A549 (cell line): ENCODE measurements at regions not wholly inside any gene's neighbourhood (a gene's known extent, or its start where the extent isn't known, plus 50 kb on each side); places are given as distances from the start of the nearest gene placed in this dataset.

Experiments used
- ATAC-seq, 2 experiments: fragments of 200-7000 bp in 1 of 2; fragments of >200 bp in 1 of 2; cut with Nextera tagmentation in 1 of 2; cut with Tn5 transposase in 1 of 2; 3 replicates each; pipeline versions ENCODE4 v1.8.0 to v1.9.1; 2018 to 2020; ENCODE audit warnings: mild to moderate bottlenecking in 1 of 2, moderate library complexity in 1 of 2
- CTCF ChIA-PET: fragments of 300-600 bp; sonication (Branson Sonifier 250); formaldehyde crosslinking; extraction: SDS; loops from one replicate; lab custom pipeline; 2021; ENCODE audit warnings: antibody characterized with exemption, inconsistent platforms; lab: Yijun Ruan, JAX
- POLR2A ChIA-PET: fragments of 350-600 bp; formaldehyde crosslinking; extraction: SDS; loops from one replicate; lab custom pipeline; 2021; ENCODE audit warnings: antibody characterized with exemption, inconsistent platforms; lab: Yijun Ruan, JAX
- DNase-seq, 2 experiments: peaks; one replicate each; pipeline versions ENCODE4 v3.0.0 to v3.0.0-alpha.2; 2011 to 2016; ENCODE audit warnings: low read depth in 1 of 2, low spot score in 1 of 2
- FAIRE-seq: peaks from 2 replicates; lab custom pipeline; 2011; peaks lifted over from hg19 to GRCh38; lab: Jason Lieb, UNC
- H3K27ac ChIP-seq, 2 experiments: fragments of >200 bp; sonication (Bioruptor Twin); formaldehyde crosslinking; 3 replicates each; pipeline ENCODE4 v1.5.1; 2016 to 2017
- H3K4me1 ChIP-seq: fragments of >200 bp; sonication (Bioruptor Twin); formaldehyde crosslinking; 3 replicates; pipeline ENCODE4 v1.6.1; 2016
- H3K4me2 ChIP-seq: fragments of >200 bp; sonication (Bioruptor Twin); formaldehyde crosslinking; 3 replicates; pipeline ENCODE4 v1.6.1; 2016
- H3K4me3 ChIP-seq: fragments of >200 bp; sonication (Bioruptor Twin); formaldehyde crosslinking; 3 replicates; pipeline ENCODE4 v1.5.1; 2016
- H3K9me3 ChIP-seq: fragments of >200 bp; sonication (Bioruptor Twin); formaldehyde crosslinking; 3 replicates; pipeline ENCODE4 v1.6.1; 2016
- BHLHE40 ChIP-seq: IDR thresholded peaks from 2 replicates; pipeline ENCODE4 v1.6.1; 2012; ENCODE audit warnings: low read depth, low read length, inconsistent platforms
- CBX8 ChIP-seq: fragments of 200-600 bp; sonication (generic); IDR thresholded peaks from 2 replicates; pipeline ENCODE4 v1.6.1; 2016
- CEBPB ChIP-seq, 2 experiments: fragments of >200 bp in 1 of 2; sonication (Bioruptor Twin) in 1 of 2; formaldehyde crosslinking in 1 of 2; IDR thresholded peaks; 2 replicates each; pipeline ENCODE4 v1.6.1; 2012 to 2016
- CHD2 ChIP-seq: fragments of 150-350 bp; IDR thresholded peaks from 2 replicates; pipeline ENCODE4 v1.6.1; 2014; ENCODE audit warnings: low read length; ENCODE audit not compliant: partially characterized antibody
- CHD4 ChIP-seq: fragments of 200-600 bp; sonication (generic); IDR thresholded peaks from 2 replicates; pipeline ENCODE4 v1.6.1; 2016; ENCODE audit warnings: antibody characterized with exemption, mild to moderate bottlenecking, borderline replicate concordance
- EHF ChIP-seq: fragments of 250-450 bp; sonication (Bioruptor Pico); IDR thresholded peaks from 2 replicates; pipeline ENCODE4 v1.5.0; 2020; ENCODE audit warnings: mild to moderate bottlenecking
- EHMT2 ChIP-seq: fragments of 200-600 bp; sonication (generic); IDR thresholded peaks from 2 replicates; pipeline ENCODE4 v1.6.1; 2016; ENCODE audit warnings: antibody characterized with exemption, low read depth, mild to moderate bottlenecking, moderate library complexity
- FOSB ChIP-seq: fragments of 250-450 bp; sonication (Bioruptor Pico); IDR thresholded peaks from 2 replicates; pipeline ENCODE4 v1.5.0; 2020; ENCODE audit warnings: mild to moderate bottlenecking, moderate library complexity
- FOSL2 ChIP-seq, 2 experiments: fragments of 450-650 bp in 1 of 2; fragments of >200 bp in 1 of 2; sonication (Bioruptor Twin) in 1 of 2; formaldehyde crosslinking; IDR thresholded peaks; 2 replicates each; pipeline versions ENCODE4 v1.5.0 to v1.6.1; 2016 to 2020; ENCODE audit warnings: mild to moderate bottlenecking in 1 of 2, moderate library complexity in 1 of 2
- FOXS1 ChIP-seq: fragments of 250-450 bp; sonication (Bioruptor Pico); IDR thresholded peaks from 2 replicates; pipeline ENCODE4 v1.5.0; 2020; ENCODE audit warnings: mild to moderate bottlenecking, moderate library complexity
- GATA3 ChIP-seq: IDR thresholded peaks from 2 replicates; pipeline ENCODE4 v1.6.1; 2012; ENCODE audit warnings: borderline replicate concordance
- HDAC2 ChIP-seq: fragments of 200-600 bp; sonication (generic); IDR thresholded peaks from 2 replicates; pipeline ENCODE4 v1.6.1; 2016
- HOXA7 ChIP-seq: fragments of 250-450 bp; sonication (Bioruptor Pico); IDR thresholded peaks from 2 replicates; pipeline ENCODE4 v1.5.0; 2020; ENCODE audit warnings: mild to moderate bottlenecking, moderate library complexity
- HOXB13 ChIP-seq: fragments of 250-450 bp; sonication (Bioruptor Pico); IDR thresholded peaks from 2 replicates; pipeline ENCODE4 v1.5.0; 2020; ENCODE audit warnings: low read depth, mild to moderate bottlenecking, moderate library complexity
- KDM1A ChIP-seq: fragments of 200-600 bp; sonication (generic); IDR thresholded peaks from 2 replicates; pipeline ENCODE4 v1.6.1; 2016; ENCODE audit warnings: low read depth, mild to moderate bottlenecking
- MAFK ChIP-seq: fragments of 450-650 bp; IDR thresholded peaks from 2 replicates; pipeline ENCODE4 v1.6.1; 2014; ENCODE audit not compliant: partially characterized antibody
- MAZ ChIP-seq: fragments of 150-350 bp; IDR thresholded peaks from 2 replicates; pipeline ENCODE4 v1.6.1; 2014; ENCODE audit warnings: antibody characterized with exemption, low read depth, low read length, borderline replicate concordance
- NFE2L2 ChIP-seq: fragments of 150-350 bp; conservative IDR thresholded peaks from 2 replicates; pipeline ENCODE4 v1.6.1; 2014; ENCODE audit warnings: low read length
- NR3C1 ChIP-seq: fragments of >200 bp; sonication (Bioruptor Twin); formaldehyde crosslinking; IDR thresholded peaks from 3 replicates; pipeline ENCODE4 v1.6.1; 2017
- PHF8 ChIP-seq: fragments of 200-600 bp; sonication (generic); IDR thresholded peaks from 2 replicates; pipeline ENCODE4 v1.6.1; 2016; ENCODE audit warnings: low read depth, mild to moderate bottlenecking, antibody characterized with exemption, moderate library complexity, borderline replicate concordance
- POLR2A ChIP-seq: IDR thresholded peaks from 2 replicates; pipeline ENCODE4 v1.6.1; 2012; ENCODE audit warnings: mild to moderate bottlenecking, low read length
- RARB ChIP-seq: fragments of 250-450 bp; sonication (Bioruptor Pico); IDR thresholded peaks from 2 replicates; pipeline ENCODE4 v1.8.0; 2021; ENCODE audit warnings: mild to moderate bottlenecking, moderate library complexity
- RCOR1 ChIP-seq: fragments of 150-350 bp; IDR thresholded peaks from 2 replicates; pipeline ENCODE4 v1.6.1; 2014; ENCODE audit warnings: antibody characterized with exemption, low read length, low read depth
- SREBF2 ChIP-seq: fragments of 450-650 bp; IDR thresholded peaks from 2 replicates; pipeline ENCODE4 v1.6.1; 2014; ENCODE audit warnings: mild to moderate bottlenecking, moderate library complexity
- ZC3H11A ChIP-seq: fragments of 450-650 bp; IDR thresholded peaks from 2 replicates; pipeline ENCODE4 v1.6.1; 2014; ENCODE audit warnings: antibody characterized with exemption, mild to moderate bottlenecking
- ZFP36 ChIP-seq: fragments of 450-650 bp; IDR thresholded peaks from 2 replicates; pipeline ENCODE4 v1.6.1; 2014; ENCODE audit warnings: borderline replicate concordance; ENCODE audit not compliant: partially characterized antibody
- ZNF302 ChIP-seq: fragments of 250-450 bp; sonication (Bioruptor Pico); IDR thresholded peaks from 2 replicates; pipeline ENCODE4 v1.9.0; 2021; ENCODE audit warnings: inconsistent platforms, mild to moderate bottlenecking, moderate library complexity
- ZSCAN20 ChIP-seq: fragments of 250-450 bp; sonication (Bioruptor Pico); IDR thresholded peaks from 2 replicates; pipeline ENCODE4 v1.8.0; 2022; ENCODE audit warnings: mild to moderate bottlenecking, moderate library complexity
- WGBS: methylation state at CpG from one replicate; pipeline ENCODE4 v1.1.6; 2017; ENCODE audit errors: missing lambda C conversion rate; 5-methylcytosine and 5-hydroxymethylcytosine counted together
- TF ChIP-seq, protein P1 (sequence below): fragments of >200 bp; sonication (Bioruptor Twin); formaldehyde crosslinking; IDR thresholded peaks from 3 replicates; pipeline ENCODE4 v1.6.1; 2016
- TF ChIP-seq, protein P2 (sequence below): fragments of 200-600 bp; sonication (generic); IDR thresholded peaks from 2 replicates; pipeline ENCODE4 v1.6.1; 2016; ENCODE audit warnings: antibody characterized with exemption, mild to moderate bottlenecking, moderate library complexity

DNA sequence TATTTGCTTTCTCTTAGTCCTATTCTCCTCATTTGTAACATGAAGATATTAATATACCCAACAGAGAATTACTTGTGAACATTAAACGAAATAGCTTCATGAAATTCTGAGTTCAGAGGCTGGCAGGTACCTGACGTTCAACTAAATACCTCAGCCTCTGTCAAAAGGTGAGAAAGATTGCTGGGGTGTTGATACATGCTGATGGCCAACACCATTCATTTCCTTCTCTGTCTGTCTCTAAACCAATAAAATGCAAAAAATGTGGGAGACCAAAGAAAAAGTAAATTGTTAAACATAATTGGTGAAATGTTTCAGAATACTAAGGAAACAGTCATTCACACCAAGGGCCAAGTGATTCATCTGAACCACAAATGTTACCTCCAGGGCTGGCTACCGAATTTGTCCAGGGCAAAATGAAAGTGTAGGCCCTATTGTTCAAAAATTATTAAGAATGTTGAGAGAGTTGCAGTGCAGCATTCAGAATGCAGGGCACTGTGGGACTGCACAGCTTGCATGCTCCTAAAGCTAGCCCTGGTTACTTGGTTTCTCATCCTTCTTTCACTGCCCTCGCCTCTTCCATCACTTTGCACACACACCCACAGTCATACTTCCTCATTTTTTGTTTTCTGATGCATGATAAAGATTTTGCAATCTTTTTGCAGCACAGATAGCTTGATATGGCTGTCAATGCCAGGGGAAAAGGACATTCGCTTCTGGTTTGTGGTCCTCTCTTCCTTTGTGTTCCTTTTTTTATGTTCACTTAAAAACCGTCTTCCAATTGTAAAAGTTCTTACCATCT, 414.3 kb upstream of the NR5A2 start:
- FAIRE-seq (no peak), DNase-seq (no peak), ATAC-seq (no peak)
- TF ChIP-seq RARB = no peak
- TF ChIP-seq ZNF302 (CRISPR knock-in tag) = no peak
- TF ChIP-seq ZFP36 = no peak
- no peak for TF ChIP-seq MAZ
- no peak for TF ChIP-seq EHF (CRISPR knock-in tag)
- TF ChIP-seq FOSL2 (IDR thresholded peaks at IDR 0.05) = no peak
- TF ChIP-seq FOSL2 (CRISPR knock-in tag; IDR thresholded peaks at IDR 0.05) = no peak
- TF ChIP-seq MAFK = no peak
- no peak for TF ChIP-seq CBX8
- no peak for TF ChIP-seq FOSB (CRISPR knock-in tag)
- TF ChIP-seq FOXS1 = no peak
- TF ChIP-seq SREBF2 = no peak
- TF ChIP-seq HOXA7 (CRISPR knock-in tag) = no peak
- no peak for TF ChIP-seq ZC3H11A
- no peak for TF ChIP-seq CHD4
- TF ChIP-seq, protein P1, sequence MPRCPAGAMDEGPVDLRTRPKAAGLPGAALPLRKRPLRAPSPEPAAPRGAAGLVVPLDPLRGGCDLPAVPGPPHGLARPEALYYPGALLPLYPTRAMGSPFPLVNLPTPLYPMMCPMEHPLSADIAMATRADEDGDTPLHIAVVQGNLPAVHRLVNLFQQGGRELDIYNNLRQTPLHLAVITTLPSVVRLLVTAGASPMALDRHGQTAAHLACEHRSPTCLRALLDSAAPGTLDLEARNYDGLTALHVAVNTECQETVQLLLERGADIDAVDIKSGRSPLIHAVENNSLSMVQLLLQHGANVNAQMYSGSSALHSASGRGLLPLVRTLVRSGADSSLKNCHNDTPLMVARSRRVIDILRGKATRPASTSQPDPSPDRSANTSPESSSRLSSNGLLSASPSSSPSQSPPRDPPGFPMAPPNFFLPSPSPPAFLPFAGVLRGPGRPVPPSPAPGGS = no peak
- no peak for TF ChIP-seq GATA3
- no peak for TF ChIP-seq KDM1A
- no peak for TF ChIP-seq HDAC2
- Histone ChIP-seq H3K4me3 (no peak overlapping the region), H3K27ac (no peak overlapping the region), H3K4me2 (peak overlapping the region; percentile 10; the same call in 1 of the 3 replicates), H3K4me1 (no peaks in the 10 kb centered on the region), H3K9me3 (no peaks in the 10 kb centered on the region)
- ChIA-PET CTCF (no interaction called here), POLR2A (no interaction called here)
- 40% methylated on average over 6 of the region's 6 CpGs for WGBS

DNA sequence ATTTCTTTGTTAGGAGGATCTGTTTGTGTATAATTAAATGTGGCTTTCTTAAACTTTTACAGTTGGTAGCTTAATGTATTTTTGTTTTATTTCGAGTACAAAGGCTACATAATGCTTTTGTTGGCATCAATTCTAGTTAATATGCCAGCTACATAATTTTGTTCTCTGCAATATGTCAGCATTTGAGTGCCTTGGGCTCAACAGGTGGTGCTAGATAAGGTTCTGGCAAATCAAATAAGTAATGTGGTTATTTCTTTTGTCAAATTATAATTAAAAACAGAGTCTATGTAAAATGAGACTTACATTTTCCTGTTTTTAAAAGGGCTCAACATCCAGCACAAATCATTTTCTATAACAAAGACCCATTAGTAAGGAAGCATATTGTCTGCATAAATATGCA, 410.6 kb upstream of the NR5A2 start:
- CTCF ChIA-PET = interaction anchor here (0.7 kb wide), 1 partner anchor 29 kb away, joined by 3 read pairs; no protein-coding TSS in a partner anchor

DNA sequence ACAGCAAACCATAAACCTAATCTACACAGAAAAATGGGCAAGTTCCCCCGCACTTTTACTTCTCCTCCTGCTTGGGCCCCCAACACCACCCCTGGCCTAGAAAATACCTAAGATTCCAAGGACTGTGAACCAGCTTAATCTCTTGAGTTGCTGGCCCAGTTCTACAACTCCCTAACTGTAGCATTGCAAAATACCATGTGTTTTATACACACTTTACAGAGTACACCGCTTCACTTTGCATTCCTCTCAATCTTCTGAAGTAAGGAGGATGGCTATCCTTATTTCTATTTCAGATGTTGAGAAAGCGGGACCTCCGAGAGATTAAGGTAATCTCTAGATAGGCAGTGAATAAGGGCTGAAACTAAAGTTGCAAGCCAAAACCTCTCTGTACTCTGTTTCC, 408.3 kb upstream of the NR5A2 start:
- CTCF ChIA-PET = no interaction called here
- WGBS = 80% methylated on average over 4 of the region's 4 CpGs
- no peak overlapping the region for H3K27ac ChIP-seq
- FAIRE-seq = no peak
- TF ChIP-seq CEBPB (IDR thresholded peaks at IDR 0.05) (no peak), BHLHE40 (no peak), HOXB13 (CRISPR knock-in tag) (no peak), CHD2 (no peak), ZSCAN20 (CRISPR knock-in tag) (no peak), PHF8 (no peak), EHMT2 (no peak), SREBF2 (no peak), POLR2A (no peak), CHD4 (no peak), RCOR1 (no peak)
- TF ChIP-seq, protein P2, sequence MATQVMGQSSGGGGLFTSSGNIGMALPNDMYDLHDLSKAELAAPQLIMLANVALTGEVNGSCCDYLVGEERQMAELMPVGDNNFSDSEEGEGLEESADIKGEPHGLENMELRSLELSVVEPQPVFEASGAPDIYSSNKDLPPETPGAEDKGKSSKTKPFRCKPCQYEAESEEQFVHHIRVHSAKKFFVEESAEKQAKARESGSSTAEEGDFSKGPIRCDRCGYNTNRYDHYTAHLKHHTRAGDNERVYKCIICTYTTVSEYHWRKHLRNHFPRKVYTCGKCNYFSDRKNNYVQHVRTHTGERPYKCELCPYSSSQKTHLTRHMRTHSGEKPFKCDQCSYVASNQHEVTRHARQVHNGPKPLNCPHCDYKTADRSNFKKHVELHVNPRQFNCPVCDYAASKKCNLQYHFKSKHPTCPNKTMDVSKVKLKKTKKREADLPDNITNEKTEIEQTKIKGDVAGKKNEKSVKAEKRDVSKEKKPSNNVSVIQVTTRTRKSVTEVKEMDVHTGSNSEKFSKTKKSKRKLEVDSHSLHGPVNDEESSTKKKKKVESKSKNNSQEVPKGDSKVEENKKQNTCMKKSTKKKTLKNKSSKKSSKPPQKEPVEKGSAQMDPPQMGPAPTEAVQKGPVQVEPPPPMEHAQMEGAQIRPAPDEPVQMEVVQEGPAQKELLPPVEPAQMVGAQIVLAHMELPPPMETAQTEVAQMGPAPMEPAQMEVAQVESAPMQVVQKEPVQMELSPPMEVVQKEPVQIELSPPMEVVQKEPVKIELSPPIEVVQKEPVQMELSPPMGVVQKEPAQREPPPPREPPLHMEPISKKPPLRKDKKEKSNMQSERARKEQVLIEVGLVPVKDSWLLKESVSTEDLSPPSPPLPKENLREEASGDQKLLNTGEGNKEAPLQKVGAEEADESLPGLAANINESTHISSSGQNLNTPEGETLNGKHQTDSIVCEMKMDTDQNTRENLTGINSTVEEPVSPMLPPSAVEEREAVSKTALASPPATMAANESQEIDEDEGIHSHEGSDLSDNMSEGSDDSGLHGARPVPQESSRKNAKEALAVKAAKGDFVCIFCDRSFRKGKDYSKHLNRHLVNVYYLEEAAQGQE = no peak
- TF ChIP-seq, protein P1 = no peak
- TF ChIP-seq, all 56 proteins: peak for 0
- H3K4me1 ChIP-seq = no peaks in the 10 kb centered on the region
- ATAC-seq (no peak), DNase-seq (no peak)
- POLR2A ChIA-PET = no interaction called here
- no peaks in the 10 kb centered on the region for H3K9me3 ChIP-seq
- no peak overlapping the region for H3K4me3 ChIP-seq
- no peak overlapping the region for H3K4me2 ChIP-seq

More for the DNA sequence above, 410.6 kb upstream of the NR5A2 start:
- Histone ChIP-seq H3K27ac (no peak overlapping the region), H3K4me3 (no peak overlapping the region), H3K4me2 (no peak overlapping the region), H3K9me3 (no peaks in the 10 kb centered on the region), H3K4me1 (no peaks in the 10 kb centered on the region)
- no peak for ATAC-seq
- POLR2A ChIA-PET = no interaction called here
- TF ChIP-seq NR3C1 = no peak
- TF ChIP-seq NFE2L2 = no peak
- TF ChIP-seq CEBPB (IDR thresholded peaks at IDR 0.05) = no peak
- TF ChIP-seq ZC3H11A = no peak
- TF ChIP-seq MAFK = no peak
- no peak for TF ChIP-seq POLR2A
- WGBS = 0% methylated on average over 1 of the region's 1 CpG
- DNase-seq = no peak
- FAIRE-seq = no peak
